ENCODE measurements at regions not wholly inside any gene's neighbourhood (a gene's known extent, or its start where the extent isn't known, plus 50 kb on each side); places are given as distances from the start of the nearest gene placed in this dataset.

GRCh38 chr4:26151615-26152014, 169.2 kb upstream of the RBPJ start (continued):
- no peak for TF ChIP-seq TSHZ2 (CRISPR knock-in tag; IDR thresholded peaks at IDR 0.05)
- no peak for TF ChIP-seq OSR1 (CRISPR knock-in tag; IDR thresholded peaks at IDR 0.05)

GRCh38 chr4:26152056-26152455, 168.8 kb upstream of the RBPJ start:
- no peak for ATAC-seq
- no peak for TF ChIP-seq TOX (CRISPR knock-in tag; IDR thresholded peaks at IDR 0.05; ENCODE audit: borderline replicate concordance)
- TF ChIP-seq RARB (CRISPR knock-in tag; IDR thresholded peaks at IDR 0.05): no peak
- no peak for TF ChIP-seq BACH2 (CRISPR knock-in tag; IDR thresholded peaks at IDR 0.05; ENCODE audit: borderline replicate concordance)
- TF ChIP-seq ZFP3 (CRISPR knock-in tag; IDR thresholded peaks at IDR 0.05): no peak
- TF ChIP-seq TSHZ2 (CRISPR knock-in tag; IDR thresholded peaks at IDR 0.05): no peak
- no peak for TF ChIP-seq CSDC2 (CRISPR knock-in tag; IDR thresholded peaks at IDR 0.05)
- no peak for TF ChIP-seq ZFP30 (CRISPR knock-in tag; IDR thresholded peaks at IDR 0.05)
- TF ChIP-seq ARNTL (CRISPR knock-in tag; IDR thresholded peaks at IDR 0.05; ENCODE audit: borderline replicate concordance, low read depth): no peak
- no peak for TF ChIP-seq SNAI2 (CRISPR knock-in tag; IDR thresholded peaks at IDR 0.05)
- TF ChIP-seq ESRRG (CRISPR knock-in tag; IDR thresholded peaks at IDR 0.05): no peak
- no peak for TF ChIP-seq ZNF70 (CRISPR knock-in tag; IDR thresholded peaks at IDR 0.05)
- no peak for TF ChIP-seq ISL1 (CRISPR knock-in tag; IDR thresholded peaks at IDR 0.05)
- TF ChIP-seq OSR1 (CRISPR knock-in tag; IDR thresholded peaks at IDR 0.05): no peak
- TF ChIP-seq PATZ1 (CRISPR knock-in tag; IDR thresholded peaks at IDR 0.05; ENCODE audit: borderline replicate concordance): no peak
- TF ChIP-seq POU6F1 (CRISPR knock-in tag; IDR thresholded peaks at IDR 0.05; ENCODE audit: borderline replicate concordance, low read depth): no peak
- TF ChIP-seq ZNF565 (CRISPR knock-in tag; conservative IDR thresholded peaks at IDR 0.05; ENCODE audit: low read depth): no peak

- no peak for ATAC-seq
- TF ChIP-seq TOX (CRISPR knock-in tag; IDR thresholded peaks at IDR 0.05; ENCODE audit: borderline replicate concordance): no peak
- no peak for TF ChIP-seq OSR1 (CRISPR knock-in tag; IDR thresholded peaks at IDR 0.05)
- no peak for TF ChIP-seq TSHZ2 (CRISPR knock-in tag; IDR thresholded peaks at IDR 0.05)
- TF ChIP-seq SNAI2 (CRISPR knock-in tag; IDR thresholded peaks at IDR 0.05): no peak
- no peak for TF ChIP-seq BACH2 (CRISPR knock-in tag; IDR thresholded peaks at IDR 0.05; ENCODE audit: borderline replicate concordance)
- no peak for TF ChIP-seq GLIS3 (CRISPR knock-in tag; IDR thresholded peaks at IDR 0.05)
Observed at GRCh38 chr4:26157541-26157940, 163.3 kb upstream of the RBPJ start.
